Endothelial cell of umbilical vein (primary cell): ENCODE measurements at regions not wholly inside any gene's neighbourhood (a gene's known extent, or its start where the extent isn't known, plus 50 kb on each side); places are given as distances from the start of the nearest gene placed in this dataset.

Experiments used
- BruUV-seq: library from RNA; stranded (reverse); fragments of 400-500 nt; replicated peaks from 2 replicates; lab custom pipeline; 2021; lab: Mats Ljungman, UMichigan
- CTCF ChIA-PET: fragments of 300-600, 350-600 bp; sonication (Branson Sonifier 250); formaldehyde crosslinking; loops from one replicate; lab custom pipeline; 2021; ENCODE audit warnings: antibody characterized with exemption, inconsistent platforms; lab: Charles Lee
- POLR2A ChIA-PET: fragments of 300-600, 350-600 bp; sonication (Branson Sonifier 250); formaldehyde crosslinking; loops from one replicate; lab custom pipeline; 2021; ENCODE audit warnings: antibody characterized with exemption, inconsistent platforms; lab: Charles Lee
- DNase-seq: peaks from one replicate; pipeline ENCODE4 v3.0.0-alpha.2; 2011; ENCODE audit warnings: low read depth, low spot score
- FAIRE-seq: peaks from 2 replicates; lab custom pipeline; 2011; peaks lifted over from hg19 to GRCh38; lab: Jason Lieb, UNC
- H2AFZ ChIP-seq: 2 replicates; pipeline ENCODE4 v1.6.0; 2012; ENCODE audit warnings: low read depth, low read length, control low read depth, inconsistent platforms
- H3K27ac ChIP-seq: 2 replicates; pipeline ENCODE4 v1.5.1; 2011; ENCODE audit warnings: low read depth, mild to moderate bottlenecking, control low read depth, low read length, moderate library complexity; ENCODE audit not compliant: insufficient read depth
- H3K27me3 ChIP-seq, 2 experiments: 2 replicates each; pipeline versions ENCODE4 v1.6.0 to v1.6.1; 2011; ENCODE audit warnings: low read length in 2 of 2, mixed read lengths in 1 of 2; ENCODE audit not compliant: control insufficient read depth in 2 of 2, insufficient read depth in 2 of 2
- H3K36me3 ChIP-seq, 2 experiments: 2 replicates in 1 of 2; 3 replicates in 1 of 2; pipeline ENCODE4 v1.5.1; 2011; ENCODE audit warnings: low read length in 2 of 2, mild to moderate bottlenecking in 1 of 2, moderate library complexity in 1 of 2; ENCODE audit not compliant: control insufficient read depth in 2 of 2, insufficient read depth in 2 of 2; ENCODE audit errors: extremely low read depth in 1 of 2
- H3K4me1 ChIP-seq: 3 replicates; pipeline ENCODE4 v1.5.1; 2011; ENCODE audit warnings: mild to moderate bottlenecking, low read length; ENCODE audit not compliant: control insufficient read depth, insufficient read depth; ENCODE audit errors: extremely low read depth
- H3K4me2 ChIP-seq: 2 replicates; pipeline ENCODE4 v1.6.1; 2011; ENCODE audit warnings: low read length, control low read depth, mixed read lengths; ENCODE audit not compliant: insufficient read depth
- H3K4me3 ChIP-seq, 3 experiments: fragments of 200-600 bp in 1 of 3; sonication (generic), shearing (Covaris generic) in 1 of 3; replicated peaks in 1 of 3; 2 replicates each; pipeline ENCODE4 v1.5.1; 2011 to 2016; ENCODE audit warnings: control low read depth in 3 of 3, low read length in 3 of 3, mild to moderate bottlenecking in 2 of 3, inconsistent platforms in 1 of 3, low read depth in 1 of 3, moderate library complexity in 1 of 3; ENCODE audit not compliant: insufficient read depth in 1 of 3
- H3K79me2 ChIP-seq: 2 replicates; pipeline ENCODE4 v1.6.0; 2012; ENCODE audit warnings: low read length, inconsistent platforms; ENCODE audit not compliant: control insufficient read depth, insufficient read depth
- H3K9ac ChIP-seq: replicated peaks from 2 replicates; pipeline ENCODE3; 2011; ENCODE audit warnings: low read length, control low read depth; ENCODE audit not compliant: insufficient read depth; ENCODE audit errors: extremely low read depth
- H3K9me1 ChIP-seq: replicated peaks from 3 replicates; pipeline ENCODE4 v1.6.0; 2011; ENCODE audit warnings: mild to moderate bottlenecking, low read length; ENCODE audit not compliant: control insufficient read depth, insufficient read depth; ENCODE audit errors: extremely low read depth
- H3K9me3 ChIP-seq: replicated peaks from 2 replicates; pipeline ENCODE4 v1.5.1; 2012; ENCODE audit warnings: low read length, inconsistent platforms; ENCODE audit not compliant: control insufficient read depth, insufficient read depth
- H4K20me1 ChIP-seq: replicated peaks from 2 replicates; pipeline ENCODE3; 2011; ENCODE audit warnings: mild to moderate bottlenecking, low read length; ENCODE audit not compliant: control insufficient read depth, insufficient read depth; ENCODE audit errors: extremely low read depth
- CTCF ChIP-seq, 2 donors: IDR thresholded peaks; 1 replicate in 1 of 2; 2 replicates in 1 of 2; pipeline ENCODE4 v1.5.1; 2011; ENCODE audit warnings: low read length in 2 of 2, mild to moderate bottlenecking in 2 of 2, moderate library complexity in 2 of 2, control low read depth in 1 of 2, inconsistent platforms in 1 of 2, low read depth in 1 of 2; ENCODE audit not compliant: insufficient read depth in 1 of 2; ENCODE audit errors: extremely low read depth in 1 of 2
- EZH2 ChIP-seq: IDR thresholded peaks from 2 replicates; pipeline ENCODE4 v1.6.1; 2012; ENCODE audit warnings: borderline replicate concordance, low read depth, mild to moderate bottlenecking, moderate library complexity, low read length, inconsistent platforms; ENCODE audit not compliant: severe bottlenecking
- FOS ChIP-seq: IDR thresholded peaks from 2 replicates; pipeline ENCODE4 v1.6.1; 2011; ENCODE audit warnings: mild to moderate bottlenecking, low read length, moderate library complexity, borderline replicate concordance; ENCODE audit not compliant: insufficient read depth
- GATA2 ChIP-seq: IDR thresholded peaks from 2 replicates; pipeline ENCODE4 v1.7.0; 2011; ENCODE audit warnings: low read depth, mild to moderate bottlenecking, moderate library complexity, mixed read lengths, low read length; ENCODE audit not compliant: insufficient read length, insufficient read depth
- JUN ChIP-seq: IDR thresholded peaks from 2 replicates; pipeline ENCODE4 v1.6.1; 2011; ENCODE audit warnings: borderline replicate concordance, low read depth; ENCODE audit not compliant: insufficient read length, insufficient read depth
- MAX ChIP-seq: IDR thresholded peaks from 2 replicates; pipeline ENCODE4 v1.6.1; 2011; ENCODE audit not compliant: insufficient read depth, insufficient read length
- MYC ChIP-seq: IDR thresholded peaks from one replicate; pipeline ENCODE4 v1.6.1; 2011; ENCODE audit warnings: mild to moderate bottlenecking, low read depth, low read length
- POLR2A ChIP-seq: IDR thresholded peaks from 2 replicates; pipeline ENCODE4 v1.6.1; 2012; ENCODE audit warnings: low read depth, mild to moderate bottlenecking, control low read depth, low read length
- POLR2AphosphoS5 ChIP-seq: IDR thresholded peaks from 2 replicates; pipeline ENCODE4 v1.6.1; 2012; ENCODE audit warnings: low read depth, mild to moderate bottlenecking, control low read depth, low read length, moderate library complexity; ENCODE audit not compliant: insufficient read depth
- dilution Hi-C: fragments of 300-500 bp; cut with MboI; formaldehyde crosslinking; loops from one replicate; pipeline ENCODE4 v1.15.0; 2019; ENCODE audit warnings: low sequenced_read_pairs; ENCODE audit not compliant: extremely low pct_ligation_motif_present
- intact Hi-C: fragments of 100-400 bp; cut with micrococcal nuclease; formaldehyde crosslinking; loops from one replicate; pipeline ENCODE4 v1.10.0; 2022

DNA sequence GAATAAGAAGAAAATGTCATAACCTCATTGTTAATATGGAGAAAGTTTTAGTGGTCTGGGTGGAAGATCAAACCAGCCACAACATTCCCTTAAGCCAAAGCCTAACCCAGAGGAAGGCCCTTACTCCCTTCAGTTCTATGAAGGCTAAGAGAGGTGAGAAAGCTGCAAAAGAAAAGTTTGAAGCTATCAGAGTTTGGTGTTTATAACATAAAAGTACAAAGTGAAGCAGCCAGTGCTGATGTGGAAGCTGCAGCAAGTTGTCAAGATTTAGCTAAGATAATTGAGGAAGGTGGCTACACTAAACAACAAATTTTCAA lies 67.6 kb upstream of the BCL9 start:
- H3K4me2 ChIP-seq: no peak overlapping the region
- no peaks in the 10 kb centered on the region for H3K27me3 ChIP-seq
- H3K4me3 ChIP-seq: no peak overlapping the region
- no peaks in the 10 kb centered on the region for H3K36me3 ChIP-seq
- ChIA-PET CTCF (interaction anchor here (1.1 kb wide), 1 partner anchor 83 kb away, joined by 4 read pairs; no protein-coding TSS in a partner anchor), POLR2A (no interaction called here)
- FAIRE-seq (no peak), DNase-seq (no peak)
- dilution Hi-C loops: no loop called here
- H3K9me1 ChIP-seq: no peaks in the 10 kb centered on the region
- no peaks in the 10 kb centered on the region for H3K9me3 ChIP-seq
- no peak for TF ChIP-seq POLR2AphosphoS5
- no peak for TF ChIP-seq EZH2
- no peak for TF ChIP-seq POLR2A
- no peak for TF ChIP-seq FOS
- TF ChIP-seq CTCF (IDR thresholded peaks at IDR 0.05; ENCODE audit: extremely low read depth in 1 of 2, insufficient read depth in 1 of 2, low read depth in 1 of 2, low read length in 2 of 2): no peak
- TF ChIP-seq MAX: no peak
- no peaks in the 10 kb centered on the region for H4K20me1 ChIP-seq
- H2AFZ ChIP-seq: no peak overlapping the region
- H3K79me2 ChIP-seq: no peaks in the 10 kb centered on the region
- no peak overlapping the region for H3K27ac ChIP-seq
- H3K9ac ChIP-seq: no peak overlapping the region
- BruUV-seq: no TSS peak
- H3K4me1 ChIP-seq: no peaks in the 10 kb centered on the region
- intact Hi-C loops: no loop called here

DNA sequence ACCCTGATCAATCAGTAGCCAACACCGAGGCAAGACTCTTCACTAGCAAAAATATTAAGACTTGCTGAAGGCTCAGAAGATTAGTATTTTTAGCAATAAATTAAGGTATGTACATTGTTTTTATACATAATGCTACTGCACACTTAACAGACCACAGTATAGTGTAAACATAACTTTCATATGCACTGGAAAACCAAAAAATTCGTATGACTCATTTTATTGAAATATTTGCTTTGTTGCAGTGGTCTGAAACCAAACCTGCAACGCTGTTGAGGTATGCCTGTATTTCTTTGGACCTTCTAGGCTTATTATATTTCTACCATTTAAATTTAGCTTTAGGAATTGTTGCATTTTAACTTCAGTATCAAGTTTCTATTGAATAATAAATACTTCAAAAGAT lies 65.8 kb upstream of the BCL9 start:
- intact Hi-C loops (no loop called here), dilution Hi-C loops (no loop called here)
- Histone ChIP-seq H4K20me1 (no peaks in the 10 kb centered on the region), H3K9ac (no peak overlapping the region), H3K9me1 (no peaks in the 10 kb centered on the region), H2AFZ (no peak overlapping the region), H3K4me2 (no peak overlapping the region), H3K36me3 (no peaks in the 10 kb centered on the region), H3K27ac (no peak overlapping the region), H3K4me1 (no peaks in the 10 kb centered on the region), H3K9me3 (no peaks in the 10 kb centered on the region), H3K4me3 (no peak overlapping the region), H3K79me2 (no peaks in the 10 kb centered on the region), H3K27me3 (no peaks in the 10 kb centered on the region)
- DNase-seq (no peak), FAIRE-seq (no peak)
- ChIA-PET CTCF (interaction anchor here (0.6 kb wide), 1 partner anchor 41 kb away, joined by 3 read pairs; no protein-coding TSS in a partner anchor), POLR2A (no interaction called here)
- no peak for TF ChIP-seq POLR2A
- TF ChIP-seq GATA2: no peak
- no peak for TF ChIP-seq EZH2
- TF ChIP-seq MYC: no peak
- no peak for TF ChIP-seq FOS
- no peak for TF ChIP-seq MAX
- no peak for TF ChIP-seq CTCF (IDR thresholded peaks at IDR 0.05; ENCODE audit: extremely low read depth in 1 of 2, insufficient read depth in 1 of 2, low read depth in 1 of 2, low read length in 2 of 2)
- TF ChIP-seq JUN: no peak
- no peak for TF ChIP-seq POLR2AphosphoS5
- no TSS peak for BruUV-seq
